GM18498 (cell line): ENCODE measurements at regions not wholly inside any gene's neighbourhood (a gene's known extent, or its start where the extent isn't known, plus 50 kb on each side); places are given as distances from the start of the nearest gene placed in this dataset.

ENCODE experiments used
- ATAC-seq: cut with Tn5 transposase; IDR thresholded peaks from one replicate; pipeline ENCODE4 v1.9.1; 2021; ENCODE audit warnings: mild to moderate bottlenecking, moderate library complexity; ENCODE audit not compliant: unreplicated experiment

- ATAC-seq, result no peak
Measured at GRCh38 chr3:66165660-66166059, 55.1 kb upstream of the SLC25A26 start.

- ATAC-seq, result no peak
Measured at GRCh38 chr3:66164155-66164554, 56.6 kb upstream of the SLC25A26 start.

- no peak for ATAC-seq
Measured at GRCh38 chr3:66163222-66163621, 57.6 kb upstream of the SLC25A26 start.

- ATAC-seq, result no peak
Measured at GRCh38 chr3:66162766-66163165, 58.0 kb upstream of the SLC25A26 start.

GRCh38 chr3:66158933-66159683 is 61.7 kb upstream of the SLC25A26 start:
- no peak for ATAC-seq

- ATAC-seq, result no peak
Measured at GRCh38 chr3:66154444-66154861, 66.3 kb upstream of the SLC25A26 start.

GRCh38 chr3:66153481-66154443 is 67.0 kb upstream of the SLC25A26 start:
- ATAC-seq, result no peak

- no peak for ATAC-seq
Measured at GRCh38 chr3:66152336-66152735, 68.5 kb upstream of the SLC25A26 start.

- ATAC-seq, result no peak
Measured at GRCh38 chr3:66150977-66151376, 69.8 kb upstream of the SLC25A26 start.

- ATAC-seq, result no peak
Measured at GRCh38 chr3:66149269-66149668, 71.5 kb upstream of the SLC25A26 start.

GRCh38 chr3:66145408-66145733 is 75.4 kb upstream of the SLC25A26 start:
- no peak for ATAC-seq

GRCh38 chr3:66144568-66145407 is 76.0 kb upstream of the SLC25A26 start:
- no peak for ATAC-seq

- ATAC-seq, result no peak
Measured at GRCh38 chr3:66142079-66142478, 78.7 kb upstream of the SLC25A26 start.

GRCh38 chr3:66140743-66141372 is 79.9 kb upstream of the SLC25A26 start:
- ATAC-seq, result peak; percentile 84

GRCh38 chr3:66140106-66140505 is 80.7 kb upstream of the SLC25A26 start:
- ATAC-seq, result no peak

- no peak for ATAC-seq
Measured at GRCh38 chr3:66139415-66139814, 81.4 kb upstream of the SLC25A26 start.

- ATAC-seq, result peak; percentile 46
Measured at GRCh38 chr3:66138336-66139313, 82.2 kb upstream of the SLC25A26 start.

GRCh38 chr3:66136597-66136996 is 84.2 kb upstream of the SLC25A26 start:
- ATAC-seq, result no peak

- no peak for ATAC-seq
Measured at GRCh38 chr3:66133853-66134445, 86.9 kb upstream of the SLC25A26 start.
